HepG2 (cell line): ENCODE measurements at regions not wholly inside any gene's neighbourhood (a gene's known extent, or its start where the extent isn't known, plus 50 kb on each side); places are given as distances from the start of the nearest gene placed in this dataset.

Source experiments
- EHMT2 ChIP-seq: fragments of 200-600 bp; sonication (generic); IDR thresholded peaks from 2 replicates; pipeline ENCODE4 v1.7.0; 2017; ENCODE audit warnings: antibody characterized with exemption, low read depth, low read length, borderline replicate concordance
- ELF3 ChIP-seq: IDR thresholded peaks from 2 replicates; pipeline ENCODE4 v1.6.1; 2016; ENCODE audit warnings: missing genetic modification reagents, missing compliant biosample characterization
- EP300 ChIP-seq, 3 experiments: sonication (generic) in 1 of 3; formaldehyde crosslinking in 1 of 3; IDR thresholded peaks; 2 replicates each; pipeline versions ENCODE4 v1.5.1 to v1.6.1; 2011 to 2020; ENCODE audit warnings: low read depth in 2 of 3, low read length in 2 of 3, borderline replicate concordance in 1 of 3, improper control_type of control experiment in 1 of 3, mild to moderate bottlenecking in 1 of 3, missing genetic modification reagents in 1 of 3, moderate library complexity in 1 of 3
- FOXK2 ChIP-seq: fragments of 450-650 bp; IDR thresholded peaks from 2 replicates; pipeline ENCODE4 v1.6.1; 2016
- HDAC2 ChIP-seq: sonication (generic); formaldehyde crosslinking; IDR thresholded peaks from 2 replicates; pipeline ENCODE4 v1.4.0; 2020; ENCODE audit warnings: missing genetic modification reagents
- HES4 ChIP-seq: sonication (generic); formaldehyde crosslinking; IDR thresholded peaks from 2 replicates; pipeline ENCODE4 v1.9.0; 2021; ENCODE audit warnings: mild to moderate bottlenecking, missing genetic modification reagents, borderline replicate concordance
- HIVEP1 ChIP-seq: sonication (generic); formaldehyde crosslinking; IDR thresholded peaks from 2 replicates; pipeline ENCODE4 v1.4.0; 2020; ENCODE audit warnings: mild to moderate bottlenecking, missing genetic modification reagents
- HMG20A ChIP-seq: IDR thresholded peaks from 2 replicates; pipeline ENCODE4 v1.6.1; 2016; ENCODE audit warnings: borderline replicate concordance
- MXI1 ChIP-seq: IDR thresholded peaks from 3 replicates; pipeline ENCODE4 v1.6.1; 2012; ENCODE audit warnings: low read depth, low read length, inconsistent platforms, borderline replicate concordance
- NCOA5 ChIP-seq: sonication (generic); formaldehyde crosslinking; IDR thresholded peaks from 2 replicates; pipeline ENCODE4 v1.4.0; 2020; ENCODE audit warnings: missing genetic modification reagents
- PHF21A ChIP-seq: sonication (generic); formaldehyde crosslinking; IDR thresholded peaks from 2 replicates; pipeline ENCODE4 v1.5.0; 2020; ENCODE audit warnings: mild to moderate bottlenecking, missing genetic modification reagents
- RERE ChIP-seq: IDR thresholded peaks from 2 replicates; pipeline ENCODE4 v1.6.1; 2016; ENCODE audit warnings: low read depth, missing genetic modification reagents, missing compliant biosample characterization
- RFX3 ChIP-seq: IDR thresholded peaks from 2 replicates; pipeline ENCODE4 v1.6.1; 2016; ENCODE audit warnings: missing biosample characterization, missing genetic modification reagents
- SOX5 ChIP-seq: IDR thresholded peaks from 2 replicates; pipeline ENCODE4 v1.6.1; 2016; ENCODE audit warnings: borderline replicate concordance
- STAG1 ChIP-seq: sonication (generic); formaldehyde crosslinking; IDR thresholded peaks from 2 replicates; pipeline ENCODE4 v1.4.0; 2020; ENCODE audit warnings: missing genetic modification reagents
- TAF15 ChIP-seq: fragments of 200-400 bp; formaldehyde crosslinking; IDR thresholded peaks from one replicate; pipeline ENCODE4 v1.6.1; 2018; ENCODE audit warnings: mild to moderate bottlenecking, low read depth, low read length; ENCODE audit not compliant: poor library complexity, severe bottlenecking
- ZNF205 ChIP-seq: IDR thresholded peaks from 2 replicates; pipeline ENCODE4 v1.6.1; 2018; ENCODE audit warnings: missing biosample characterization, missing genetic modification reagents
- ZNF225 ChIP-seq: sonication (generic); formaldehyde crosslinking; IDR thresholded peaks from 2 replicates; pipeline ENCODE4 v1.4.0; 2020; ENCODE audit warnings: mild to moderate bottlenecking, missing genetic modification reagents
- ZNF740 ChIP-seq: sonication (generic); formaldehyde crosslinking; IDR thresholded peaks from 2 replicates; pipeline ENCODE4 v1.4.0; 2020; ENCODE audit warnings: missing genetic modification reagents
- ZNF841 ChIP-seq: sonication (generic); formaldehyde crosslinking; IDR thresholded peaks from 2 replicates; pipeline ENCODE4 v1.8.1; 2023; ENCODE audit warnings: missing genetic modification reagents, borderline replicate concordance
- ZSCAN21 ChIP-seq: sonication (generic); formaldehyde crosslinking; IDR thresholded peaks from 2 replicates; pipeline ENCODE4 v1.8.0; 2022; ENCODE audit warnings: mild to moderate bottlenecking, missing genetic modification reagents, moderate library complexity, borderline replicate concordance
- TF ChIP-seq, protein P1 (sequence below): sonication (generic); formaldehyde crosslinking; IDR thresholded peaks from 2 replicates; pipeline ENCODE4 v1.4.0; 2020; ENCODE audit warnings: missing genetic modification reagents
- TF ChIP-seq, protein P2 (sequence below): sonication (generic); IDR thresholded peaks from 2 replicates; pipeline ENCODE4 v1.6.1; 2016; ENCODE audit warnings: low read depth, borderline replicate concordance
- TF ChIP-seq, protein P3 (sequence below): sonication (generic); formaldehyde crosslinking; IDR thresholded peaks from 2 replicates; pipeline ENCODE4 v1.4.0; 2020; ENCODE audit warnings: mild to moderate bottlenecking, missing genetic modification reagents

DNA sequence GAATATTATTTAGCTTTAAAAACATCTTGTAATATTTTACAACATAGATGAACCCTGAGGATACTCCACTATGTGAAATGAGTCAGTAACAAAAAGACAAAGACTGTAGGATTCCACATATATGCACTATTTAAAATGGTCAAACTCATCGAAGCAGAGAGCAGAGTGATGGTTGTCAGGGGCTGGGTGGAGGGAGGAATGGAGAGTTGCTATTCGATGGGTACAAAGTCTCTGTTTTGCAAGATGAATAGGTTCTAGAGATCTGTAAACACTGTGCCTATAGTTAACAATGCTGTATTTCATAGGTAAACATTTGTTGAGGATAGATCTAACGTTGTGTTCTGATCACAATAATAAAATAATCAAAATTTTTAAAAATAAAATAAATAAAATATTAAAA is 1675.9 kb upstream of the CELF4 start (continued):
- TF ChIP-seq SOX5: peak; percentile 97
- peak; percentile 57; the same call in 1 of the 2 replicates for TF ChIP-seq EHMT2
- TF ChIP-seq, protein P1, sequence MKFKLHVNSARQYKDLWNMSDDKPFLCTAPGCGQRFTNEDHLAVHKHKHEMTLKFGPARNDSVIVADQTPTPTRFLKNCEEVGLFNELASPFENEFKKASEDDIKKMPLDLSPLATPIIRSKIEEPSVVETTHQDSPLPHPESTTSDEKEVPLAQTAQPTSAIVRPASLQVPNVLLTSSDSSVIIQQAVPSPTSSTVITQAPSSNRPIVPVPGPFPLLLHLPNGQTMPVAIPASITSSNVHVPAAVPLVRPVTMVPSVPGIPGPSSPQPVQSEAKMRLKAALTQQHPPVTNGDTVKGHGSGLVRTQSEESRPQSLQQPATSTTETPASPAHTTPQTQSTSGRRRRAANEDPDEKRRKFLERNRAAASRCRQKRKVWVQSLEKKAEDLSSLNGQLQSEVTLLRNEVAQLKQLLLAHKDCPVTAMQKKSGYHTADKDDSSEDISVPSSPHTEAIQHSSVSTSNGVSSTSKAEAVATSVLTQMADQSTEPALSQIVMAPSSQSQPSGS (CRISPR knock-in tag): 0 out of 2 replicates have a peak, but pooled peaks have one; percentile 33
- TF ChIP-seq EP300 (IDR thresholded peaks at IDR 0.05; ENCODE audit: low read depth in 2 of 2, low read length in 2 of 2): peak; percentile 41 to 85; a peak in 3 of 4 replicates
- no peak for TF ChIP-seq EP300 (CRISPR knock-in tag; IDR thresholded peaks at IDR 0.05; ENCODE audit: borderline replicate concordance)
- TF ChIP-seq ELF3: no peak
- no peak for TF ChIP-seq ZSCAN21
- TF ChIP-seq, protein P2, sequence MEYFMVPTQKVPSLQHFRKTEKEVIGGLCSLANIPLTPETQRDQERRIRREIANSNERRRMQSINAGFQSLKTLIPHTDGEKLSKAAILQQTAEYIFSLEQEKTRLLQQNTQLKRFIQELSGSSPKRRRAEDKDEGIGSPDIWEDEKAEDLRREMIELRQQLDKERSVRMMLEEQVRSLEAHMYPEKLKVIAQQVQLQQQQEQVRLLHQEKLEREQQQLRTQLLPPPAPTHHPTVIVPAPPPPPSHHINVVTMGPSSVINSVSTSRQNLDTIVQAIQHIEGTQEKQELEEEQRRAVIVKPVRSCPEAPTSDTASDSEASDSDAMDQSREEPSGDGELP: no peak
- TF ChIP-seq, protein P3, sequence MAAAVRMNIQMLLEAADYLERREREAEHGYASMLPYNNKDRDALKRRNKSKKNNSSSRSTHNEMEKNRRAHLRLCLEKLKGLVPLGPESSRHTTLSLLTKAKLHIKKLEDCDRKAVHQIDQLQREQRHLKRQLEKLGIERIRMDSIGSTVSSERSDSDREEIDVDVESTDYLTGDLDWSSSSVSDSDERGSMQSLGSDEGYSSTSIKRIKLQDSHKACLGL: no peak
- no peak for TF ChIP-seq STAG1 (CRISPR knock-in tag)
- TF ChIP-seq HES4 (CRISPR knock-in tag): no peak
- no peak for TF ChIP-seq FOXK2
- peak; percentile 60; the same call in 1 of the 2 replicates for TF ChIP-seq HDAC2 (CRISPR knock-in tag)
- no peak for TF ChIP-seq ZNF841
- no peak for TF ChIP-seq TAF15
- no peak for TF ChIP-seq MXI1
- TF ChIP-seq RERE (CRISPR knock-in tag): 0 out of 2 replicates have a peak, but pooled peaks have one; percentile 39
- TF ChIP-seq RFX3: no peak
- no peak for TF ChIP-seq ZNF225 (CRISPR knock-in tag)
- TF ChIP-seq NCOA5: no peak
- no peak for TF ChIP-seq ZNF740 (CRISPR knock-in tag)
- TF ChIP-seq PHF21A (CRISPR knock-in tag): no peak
- TF ChIP-seq ZNF205 (CRISPR knock-in tag): no peak
- no peak for TF ChIP-seq HIVEP1 (CRISPR knock-in tag)
- peak; percentile 83 for TF ChIP-seq HMG20A
